ENCODE measurements at regions not wholly inside any gene's neighbourhood (a gene's known extent, or its start where the extent isn't known, plus 50 kb on each side); places are given as distances from the start of the nearest gene placed in this dataset.

DNA sequence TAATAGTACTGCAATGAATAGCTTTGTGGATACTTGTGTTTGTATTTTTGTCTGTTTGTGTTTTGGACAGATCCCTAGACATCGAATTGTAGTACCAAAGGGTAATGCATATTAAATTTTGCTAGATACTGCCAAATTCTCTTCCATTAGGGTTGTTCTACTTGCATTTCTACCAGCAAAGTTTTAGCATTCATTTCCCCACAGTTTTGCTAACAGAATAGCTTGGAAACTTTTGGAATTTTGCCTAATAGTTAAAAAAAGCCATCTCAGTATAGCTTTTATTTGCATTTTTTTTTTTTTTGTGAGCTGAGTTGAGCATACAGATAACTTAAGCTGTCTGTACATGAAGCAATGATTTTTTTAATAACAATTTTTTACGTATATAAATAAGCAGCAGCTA lies 1084.9 kb downstream of the ADGRL3 start:
- Histone ChIP-seq H3K4me3 (no peak overlapping the region), H3K4me1 (no peaks in the 10 kb centered on the region), H3K27ac (no peak overlapping the region), H3K36me3 (no peaks in the 10 kb centered on the region), H3K27me3 (no peaks in the 10 kb centered on the region), H3K9me3 (no peaks in the 10 kb centered on the region)
- intact Hi-C loops (cut with DNase I; ENCODE audit: low total_unique reads), result no loop called here
- no peak for TF ChIP-seq CTCF (IDR thresholded peaks at IDR 0.05)
- no peak for TF ChIP-seq POLR2AphosphoS5 (IDR thresholded peaks at IDR 0.05)
- no peak for TF ChIP-seq POLR2A (IDR thresholded peaks at IDR 0.05)
- DNase-seq (ENCODE audit: low spot score in 2 of 2), result no peak

DNA sequence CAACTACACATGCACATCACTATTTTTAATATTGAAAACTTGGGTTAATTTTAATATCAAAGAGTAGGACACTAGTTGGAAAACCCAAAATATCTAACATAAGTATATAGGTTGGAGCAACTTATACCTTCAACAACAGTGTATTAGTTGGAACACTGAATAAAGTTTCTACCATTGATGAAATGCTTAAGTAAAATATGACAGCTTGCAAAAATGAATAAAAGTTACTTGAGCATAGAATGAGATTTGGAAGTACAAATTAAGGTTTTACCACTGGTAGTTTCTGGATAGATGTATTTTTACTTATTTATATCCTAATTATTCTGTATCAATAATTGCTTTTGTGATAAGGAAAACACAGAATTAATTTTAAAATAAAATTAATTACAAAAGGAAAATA lies 1079.6 kb downstream of the ADGRL3 start:
- no peak for TF ChIP-seq POLR2AphosphoS5 (IDR thresholded peaks at IDR 0.05)
- no peak for TF ChIP-seq POLR2A (IDR thresholded peaks at IDR 0.05)
- TF ChIP-seq CTCF (IDR thresholded peaks at IDR 0.05), result no peak
- DNase-seq (ENCODE audit: low spot score in 2 of 2), result no peak
- Histone ChIP-seq H3K27ac (no peak overlapping the region), H3K27me3 (no peaks in the 10 kb centered on the region), H3K9me3 (no peaks in the 10 kb centered on the region), H3K36me3 (no peaks in the 10 kb centered on the region), H3K4me3 (no peak overlapping the region), H3K4me1 (no peaks in the 10 kb centered on the region)
- intact Hi-C loops (cut with DNase I; ENCODE audit: low total_unique reads), result no loop called here

DNA sequence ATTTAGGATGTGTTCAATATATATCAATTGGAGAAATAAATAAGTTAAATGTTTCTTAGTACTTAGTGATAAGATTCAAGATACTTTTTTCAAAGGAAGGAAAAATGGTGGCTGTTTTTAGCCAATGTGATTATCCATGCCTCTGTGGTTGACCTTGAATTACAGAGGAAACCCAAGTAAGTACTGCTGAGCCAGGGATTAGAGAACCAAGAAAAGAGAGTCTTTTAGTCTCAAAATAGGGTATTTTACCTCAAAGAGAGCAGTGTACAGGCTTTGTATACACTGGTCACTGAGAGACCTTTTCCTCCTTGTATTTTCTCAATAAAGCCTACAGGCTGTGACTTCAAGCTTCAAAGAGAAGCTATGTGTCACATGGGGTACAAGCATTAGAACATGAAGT lies 1075.3 kb downstream of the ADGRL3 start:
- TF ChIP-seq CTCF (IDR thresholded peaks at IDR 0.05) (no peak), POLR2AphosphoS5 (IDR thresholded peaks at IDR 0.05) (no peak), POLR2A (IDR thresholded peaks at IDR 0.05) (no peak)
- H3K4me1 ChIP-seq, result no peaks in the 10 kb centered on the region

GRCh38 chr4:62274782-62275181 lies 1074.7 kb downstream of the ADGRL3 start:
- intact Hi-C loops (cut with DNase I; ENCODE audit: low total_unique reads), result no loop called here
- Histone ChIP-seq H3K4me1 (no peaks in the 10 kb centered on the region), H3K9me3 (no peaks in the 10 kb centered on the region), H3K27ac (no peak overlapping the region), H3K27me3 (no peaks in the 10 kb centered on the region), H3K36me3 (no peaks in the 10 kb centered on the region), H3K4me3 (no peak overlapping the region)
- no peak for DNase-seq (ENCODE audit: low spot score in 2 of 2)
- TF ChIP-seq POLR2A (IDR thresholded peaks at IDR 0.05), result no peak
- no peak for TF ChIP-seq CTCF (IDR thresholded peaks at IDR 0.05)
- TF ChIP-seq POLR2AphosphoS5 (IDR thresholded peaks at IDR 0.05), result no peak

More for the DNA sequence above, 1075.3 kb downstream of the ADGRL3 start:
- Histone ChIP-seq H3K27ac (no peak overlapping the region), H3K4me3 (no peak overlapping the region), H3K36me3 (no peaks in the 10 kb centered on the region), H3K27me3 (no peaks in the 10 kb centered on the region), H3K9me3 (no peaks in the 10 kb centered on the region)
- DNase-seq (ENCODE audit: low spot score in 2 of 2), result no peak
- intact Hi-C loops (cut with DNase I; ENCODE audit: low total_unique reads), result no loop called here

- Histone ChIP-seq H3K27me3 (no peaks in the 10 kb centered on the region), H3K36me3 (no peaks in the 10 kb centered on the region), H3K4me1 (no peaks in the 10 kb centered on the region), H3K9me3 (no peaks in the 10 kb centered on the region), H3K4me3 (no peak overlapping the region), H3K27ac (no peak overlapping the region)
- intact Hi-C loops (cut with DNase I; ENCODE audit: low total_unique reads), result no loop called here
- no peak for TF ChIP-seq POLR2A (IDR thresholded peaks at IDR 0.05)
- TF ChIP-seq POLR2AphosphoS5 (IDR thresholded peaks at IDR 0.05), result no peak
- TF ChIP-seq CTCF (IDR thresholded peaks at IDR 0.05), result no peak
- DNase-seq (ENCODE audit: low spot score in 2 of 2), result no peak
These were observed 1071.0 kb downstream of the ADGRL3 start for GRCh38 chr4:62271107-62271506.
